Stimulated activated naive CD4-positive, alpha-beta T cell treated with Interleukin-2 at 50 U/mL for 16 hours (primary cell): ENCODE measurements at regions not wholly inside any gene's neighbourhood (a gene's known extent, or its start where the extent isn't known, plus 50 kb on each side); places are given as distances from the start of the nearest gene placed in this dataset.

Experiments used
- DNase-seq: peaks from one replicate; lab custom pipeline; 2025; lab: John Stamatoyannopoulos, UW

DNA sequence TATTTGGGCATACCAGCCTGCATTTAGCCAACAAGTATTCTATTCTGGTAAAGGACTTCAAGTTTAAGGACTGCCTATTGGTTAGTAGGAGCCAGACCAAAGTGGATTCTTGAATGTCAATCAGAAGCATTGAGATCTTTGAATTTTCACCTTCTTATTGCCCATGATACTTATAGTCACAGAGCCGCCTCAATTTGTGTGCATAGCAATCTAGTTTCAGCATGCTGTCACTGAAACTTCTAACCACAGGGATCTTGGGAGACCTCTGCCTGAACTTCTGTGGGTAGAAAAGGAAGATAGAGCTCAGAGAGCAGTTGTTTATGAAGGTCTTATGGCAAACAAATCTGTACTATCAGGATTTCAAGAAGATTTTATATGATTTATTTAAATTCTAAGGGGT, 501.4 kb upstream of the USP24 start:
- no peak for DNase-seq

- DNase-seq: no peak
Measured at GRCh38 chr1:55716151-55716550, 501.0 kb upstream of the USP24 start.

DNA sequence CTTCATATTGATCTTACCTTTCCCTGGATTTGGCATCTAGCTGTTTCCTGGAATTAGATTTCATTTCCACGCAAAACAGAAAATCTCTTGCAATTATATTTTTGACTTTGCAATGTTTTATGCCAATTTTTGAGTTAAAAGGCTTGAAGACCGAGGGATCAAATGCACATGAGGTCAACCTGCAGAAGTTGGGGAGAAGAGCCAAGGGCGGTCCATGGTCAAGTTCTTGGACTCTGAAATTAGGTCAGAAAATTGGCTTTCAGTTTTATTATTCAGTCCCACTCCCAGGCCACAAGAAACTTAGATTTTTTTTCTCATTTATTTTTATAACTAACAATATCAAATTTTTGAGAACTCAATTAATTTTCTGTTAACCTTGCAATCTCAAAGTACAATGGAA, 499.1 kb upstream of the USP24 start:
- no peak for DNase-seq

DNA sequence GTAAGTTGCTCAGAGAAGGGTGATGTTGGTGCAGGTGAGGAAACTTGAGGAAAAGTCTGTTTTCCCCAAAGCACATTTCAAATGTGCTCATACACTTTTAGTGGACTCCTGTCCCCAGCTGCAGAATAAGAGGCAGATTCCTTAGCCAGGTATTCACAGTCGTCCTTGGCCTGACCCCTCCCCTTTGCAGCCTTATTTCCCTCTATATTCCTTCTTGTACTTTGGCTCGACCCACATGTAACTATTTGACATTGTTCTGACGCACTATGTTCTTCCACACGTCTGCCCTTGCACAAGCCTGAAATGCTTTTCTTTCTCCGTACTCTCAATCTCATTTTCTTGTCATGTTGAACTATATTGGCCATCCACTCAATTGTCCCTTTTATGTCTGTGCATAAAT, 498.4 kb upstream of the USP24 start:
- DNase-seq: no peak

DNA sequence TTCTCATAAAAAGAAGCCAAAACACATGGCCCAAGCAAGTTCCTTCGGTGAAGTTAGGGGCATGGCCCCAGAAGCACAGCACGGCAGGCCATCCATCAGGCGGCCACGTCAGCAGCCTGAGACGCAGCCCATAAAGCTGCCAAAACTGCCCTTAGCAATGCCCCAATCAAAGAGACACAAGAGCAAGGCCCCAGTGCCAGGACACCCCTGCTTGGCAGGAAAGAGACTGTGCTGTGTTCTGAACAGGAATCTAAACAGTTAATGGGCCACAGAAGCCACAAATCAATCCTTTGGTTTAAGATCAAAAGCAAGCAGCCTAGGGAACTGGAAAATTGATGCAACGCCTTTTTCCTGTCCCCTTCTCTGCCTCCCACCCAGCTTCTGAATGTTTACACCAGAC, 497.0 kb upstream of the USP24 start:
- DNase-seq: no peak

DNA sequence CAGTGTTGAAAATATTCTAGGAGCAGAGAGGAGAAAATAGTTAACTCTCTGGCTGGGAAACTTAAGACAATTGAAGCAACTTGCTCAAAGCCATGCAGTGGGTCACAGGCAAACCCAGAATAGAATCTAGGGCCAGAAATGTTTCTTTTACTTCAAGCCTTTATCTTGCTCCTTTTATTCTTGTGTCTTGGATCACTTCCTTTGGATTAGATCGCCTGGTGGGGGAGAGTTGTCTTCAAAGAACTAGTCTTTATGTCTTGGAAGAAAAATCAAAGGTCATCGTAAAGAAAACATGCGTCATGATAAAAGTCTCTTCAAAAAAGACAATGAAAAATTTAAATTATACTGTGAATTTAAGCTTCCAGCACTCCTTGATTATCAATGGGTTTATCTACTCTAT, 493.6 kb upstream of the USP24 start:
- DNase-seq: no peak

GRCh38 chr1:55707846-55708245, 492.7 kb upstream of the USP24 start:
- no peak for DNase-seq

GRCh38 chr1:55707196-55707595, 492.0 kb upstream of the USP24 start:
- no peak for DNase-seq

DNA sequence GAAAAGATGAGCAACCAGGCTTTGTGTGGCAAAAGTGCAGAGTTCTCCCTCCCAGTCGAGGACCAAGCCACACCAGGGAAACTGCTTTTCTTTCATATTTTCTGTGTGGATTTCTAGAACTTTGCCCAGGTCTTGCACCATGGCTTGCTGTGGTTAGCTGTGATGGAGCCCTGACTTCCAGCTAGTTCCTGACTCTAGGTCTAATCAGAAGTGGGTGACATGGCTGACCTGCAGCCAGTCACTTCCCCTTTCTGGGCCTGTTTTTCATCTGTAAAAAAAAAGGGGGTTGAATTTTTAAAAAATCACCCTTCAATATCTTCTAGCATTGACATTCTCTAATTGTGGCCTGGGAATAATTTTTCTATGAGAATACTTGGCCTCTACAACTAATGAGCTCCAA, 491.2 kb upstream of the USP24 start:
- no peak for DNase-seq

GRCh38 chr1:55703726-55704363, 488.7 kb upstream of the USP24 start:
- DNase-seq: no peak

DNA sequence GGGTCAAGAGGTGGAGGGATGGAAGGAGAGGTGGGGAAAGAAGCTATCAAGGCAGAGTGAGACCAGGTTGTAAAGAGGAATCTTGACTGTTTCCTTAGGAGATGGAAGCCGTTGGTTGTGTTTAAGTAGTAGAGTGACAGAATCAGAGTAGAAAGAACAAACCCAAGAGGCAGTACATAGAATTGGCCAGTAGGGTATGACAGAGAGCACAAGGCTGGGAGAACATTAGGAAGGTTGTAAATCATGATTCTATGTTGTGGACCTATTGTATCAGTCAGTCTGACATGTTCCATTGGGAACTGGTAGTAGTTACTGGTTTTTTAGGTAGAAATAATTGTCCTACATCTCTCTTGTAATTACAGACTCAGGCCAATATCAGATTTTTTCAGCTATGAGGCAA, 486.9 kb upstream of the USP24 start:
- no peak for DNase-seq

GRCh38 chr1:55700359-55701130, 485.4 kb upstream of the USP24 start:
- DNase-seq: no peak

- DNase-seq: no peak
Measured at GRCh38 chr1:55699228-55699627, 484.1 kb upstream of the USP24 start.

- DNase-seq: no peak
Measured at GRCh38 chr1:55697997-55698535, 482.9 kb upstream of the USP24 start.

DNA sequence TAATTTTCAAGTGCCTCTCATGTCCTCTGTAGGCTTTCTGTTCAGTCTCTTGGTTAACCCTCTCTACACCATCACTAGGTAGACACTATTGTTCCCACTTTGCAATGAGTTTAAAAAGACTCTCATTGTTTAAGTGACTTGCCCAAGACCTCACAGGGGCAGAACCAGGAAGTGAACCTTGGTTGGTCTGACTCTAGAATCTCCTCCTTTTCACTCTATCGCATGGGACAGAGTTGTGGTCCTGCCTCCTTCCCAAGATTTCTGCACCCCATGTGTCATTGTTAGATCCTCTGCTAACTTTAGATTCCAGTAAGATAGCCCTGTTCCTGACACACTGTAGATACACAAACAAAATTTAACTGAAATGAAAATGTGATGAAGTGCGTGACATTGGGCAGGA, 481.7 kb upstream of the USP24 start:
- DNase-seq: no peak

- no peak for DNase-seq
Measured at GRCh38 chr1:55696181-55696754, 481.1 kb upstream of the USP24 start.

GRCh38 chr1:55695552-55695951, 480.4 kb upstream of the USP24 start:
- DNase-seq: no peak

DNA sequence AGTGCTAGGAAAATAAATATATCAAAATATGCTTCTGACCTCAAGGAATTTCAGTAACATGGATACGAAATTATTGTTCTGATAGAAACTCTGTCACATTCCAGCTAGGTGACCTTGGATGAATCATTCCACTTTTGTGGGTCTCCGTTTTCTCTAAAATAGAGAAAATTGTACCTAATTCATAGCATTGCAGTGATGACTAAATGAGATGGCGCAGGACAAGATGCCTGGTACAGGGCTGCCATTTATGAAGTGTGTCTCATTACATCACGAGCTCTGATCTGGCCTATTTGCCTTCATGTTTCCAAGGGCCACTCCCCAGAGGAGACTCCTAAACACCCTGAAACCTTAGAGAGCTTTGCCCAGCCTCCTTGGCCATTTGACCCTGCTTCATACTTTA, 480.0 kb upstream of the USP24 start:
- no peak for DNase-seq

- DNase-seq: no peak
Measured at GRCh38 chr1:55694310-55694801, 479.2 kb upstream of the USP24 start.

DNA sequence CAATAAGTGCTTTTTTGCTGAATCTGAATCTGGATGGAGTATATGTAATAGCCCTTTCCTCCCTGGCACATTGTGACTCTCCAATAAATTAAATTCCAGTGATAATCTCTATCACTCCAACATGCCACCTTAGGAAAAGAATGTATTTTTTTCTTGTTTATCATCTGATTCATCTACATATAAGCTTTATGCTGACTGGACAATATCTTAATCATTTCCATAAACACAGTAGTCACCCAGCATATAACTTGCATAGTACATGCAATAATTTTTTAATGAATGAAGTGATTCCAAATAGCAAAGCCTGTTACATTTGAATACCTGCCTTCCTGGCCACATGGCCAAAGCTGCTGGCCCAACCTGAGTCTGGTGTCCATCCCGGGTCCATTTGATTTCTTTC, 477.6 kb upstream of the USP24 start:
- no peak for DNase-seq

DNA sequence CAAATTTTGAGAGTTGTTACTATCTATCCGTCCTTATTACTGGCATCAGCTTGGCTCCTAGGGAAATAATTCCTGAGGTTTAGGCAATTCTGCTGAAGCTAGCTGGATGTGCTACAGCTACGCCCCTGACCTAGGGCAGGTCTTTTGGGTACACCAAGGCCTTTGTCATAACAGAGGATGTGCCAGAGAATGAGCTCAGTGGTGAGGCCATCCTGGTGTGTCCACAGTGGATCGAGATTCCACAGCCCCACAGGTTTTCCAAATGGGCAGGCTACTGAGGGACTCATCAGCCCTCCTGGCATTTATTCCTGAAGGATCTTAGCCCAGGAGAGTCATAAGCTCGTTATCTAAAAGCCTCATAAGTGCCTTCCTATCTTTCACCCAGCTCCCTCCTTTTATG, 475.2 kb upstream of the USP24 start:
- DNase-seq: no peak

DNA sequence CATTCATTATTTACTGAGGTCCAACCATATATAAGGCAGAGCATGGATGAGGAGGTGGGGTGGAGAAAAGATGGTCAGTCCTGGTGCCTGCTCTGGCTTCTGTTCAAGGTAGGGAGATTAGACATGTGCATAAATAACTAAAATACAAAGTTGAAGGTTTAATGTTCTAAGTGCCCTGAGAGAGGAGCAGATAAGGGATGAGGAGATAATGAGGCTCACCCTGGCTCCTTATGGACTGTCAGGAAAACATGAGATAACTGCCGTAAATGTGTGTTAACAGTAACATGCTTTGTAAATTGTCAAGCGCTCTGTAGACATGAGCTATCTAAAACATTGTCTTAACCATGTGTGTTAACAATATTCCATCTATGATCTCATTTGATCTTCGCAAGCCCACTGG, 474.6 kb upstream of the USP24 start:
- no peak for DNase-seq

DNA sequence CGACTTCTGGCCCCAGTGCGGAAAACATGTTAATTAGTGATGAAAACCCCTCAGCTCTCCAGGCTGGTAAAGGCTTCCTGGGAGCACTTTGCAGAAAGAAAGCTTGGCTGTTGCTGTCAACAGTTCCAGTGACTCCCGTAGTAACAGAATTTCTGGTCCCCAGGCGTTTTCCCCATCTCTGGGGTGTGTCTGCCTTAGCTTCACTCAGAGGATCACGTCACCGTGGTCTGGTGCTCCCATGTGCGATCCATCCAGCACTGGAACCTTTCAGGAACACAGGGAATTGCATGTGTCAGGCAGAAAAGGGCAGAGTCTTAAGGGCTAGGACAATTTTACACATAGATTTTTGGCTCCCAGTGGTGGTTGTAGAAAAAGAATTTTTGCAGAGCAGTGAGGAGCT, 470.4 kb upstream of the USP24 start:
- DNase-seq: no peak
